ENCODE measurements at regions not wholly inside any gene's neighbourhood (a gene's known extent, or its start where the extent isn't known, plus 50 kb on each side); places are given as distances from the start of the nearest gene placed in this dataset.

- TF ChIP-seq CTCF (IDR thresholded peaks at IDR 0.05) (no peak), POLR2A (IDR thresholded peaks at IDR 0.05) (no peak), POLR2AphosphoS5 (IDR thresholded peaks at IDR 0.05; ENCODE audit: insufficient read depth in 1 of 2, low read depth in 1 of 2) (no peak)
Observed at GRCh38 chr5:41995193-41995592, 70.1 kb downstream of the FBXO4 start.

Data from vagina (tissue), 2 donors.